GM23248 (cell line): ENCODE measurements at regions not wholly inside any gene's neighbourhood (a gene's known extent, or its start where the extent isn't known, plus 50 kb on each side); places are given as distances from the start of the nearest gene placed in this dataset.
A peak's percentile ranks its signal among the peaks of the same experiment; 100 is the strongest.

Experiments used
- DNase-seq: peaks from one replicate; pipeline ENCODE4 v3.0.0-alpha.2; 2015
- H2AFZ ChIP-seq: fragments of 200-600 bp; sonication (generic); 2 replicates; pipeline ENCODE4 v1.6.1; 2016; ENCODE audit warnings: antibody characterized with exemption
- H3F3A ChIP-seq: fragments of 200-600 bp; sonication (generic); 2 replicates; pipeline ENCODE4 v1.6.1; 2016; ENCODE audit warnings: mild to moderate bottlenecking, antibody characterized with exemption, mixed run types; ENCODE audit not compliant: insufficient read depth
- H3K27ac ChIP-seq: fragments of 200-600 bp; sonication (generic); 2 replicates; pipeline ENCODE4 v1.5.1; 2016; ENCODE audit warnings: mild to moderate bottlenecking
- H3K27me3 ChIP-seq: fragments of 200-600 bp; sonication (generic); replicated peaks from 2 replicates; pipeline ENCODE4 v1.6.1; 2016; ENCODE audit warnings: mild to moderate bottlenecking; ENCODE audit not compliant: insufficient read depth
- H3K36me3 ChIP-seq: fragments of 200-600 bp; sonication (generic); 2 replicates; pipeline ENCODE4 v1.6.1; 2016; ENCODE audit warnings: low read depth, mild to moderate bottlenecking
- H3K4me1 ChIP-seq: fragments of 200-600 bp; sonication (generic); 2 replicates; pipeline ENCODE4 v1.6.1; 2016; ENCODE audit warnings: mild to moderate bottlenecking; ENCODE audit not compliant: insufficient read depth
- H3K4me2 ChIP-seq: fragments of 200-600 bp; sonication (generic); one replicate; pipeline ENCODE4 v1.6.1; 2016; ENCODE audit warnings: mild to moderate bottlenecking; ENCODE audit not compliant: unreplicated experiment
- H3K4me3 ChIP-seq: fragments of 200-600 bp; sonication (generic); 2 replicates; pipeline ENCODE4 v1.5.1; 2016; ENCODE audit warnings: mild to moderate bottlenecking
- H3K79me2 ChIP-seq: fragments of 200-600 bp; sonication (generic); 2 replicates; pipeline ENCODE4 v1.6.1; 2016; ENCODE audit warnings: mild to moderate bottlenecking; ENCODE audit not compliant: insufficient read depth
- H3K9ac ChIP-seq: fragments of 200-600 bp; sonication (generic); 2 replicates; pipeline ENCODE4 v1.6.1; 2016; ENCODE audit warnings: mild to moderate bottlenecking
- H3K9me2 ChIP-seq: fragments of 200-600 bp; sonication (generic); 2 replicates; pipeline ENCODE4 v1.6.1; 2016; ENCODE audit warnings: mixed run types, mild to moderate bottlenecking, moderate library complexity; ENCODE audit not compliant: insufficient read depth
- H3K9me3 ChIP-seq: fragments of 200-600 bp; sonication (generic); one replicate; pipeline ENCODE4 v1.6.1; 2017; ENCODE audit warnings: low read depth
- H4K20me1 ChIP-seq: fragments of 200-600 bp; sonication (generic); 2 replicates; pipeline ENCODE4 v1.6.0; 2016; ENCODE audit not compliant: insufficient read depth
- EZH2 ChIP-seq: fragments of 200-600 bp; sonication (generic); IDR thresholded peaks from 2 replicates; pipeline ENCODE4 v1.6.1; 2018; ENCODE audit warnings: antibody characterized with exemption, mild to moderate bottlenecking; ENCODE audit not compliant: insufficient read depth, poor library complexity, severe bottlenecking
- EZH2phosphoT487 ChIP-seq: fragments of 200-600 bp; sonication (generic); IDR thresholded peaks from 2 replicates; pipeline ENCODE4 v1.6.1; 2018; ENCODE audit warnings: antibody characterized with exemption, moderate library complexity, mild to moderate bottlenecking, low read depth; ENCODE audit not compliant: insufficient read depth
- WGBS, 2 experiments: methylation state at CpG; one replicate each; pipeline ENCODE4 v1.1.6; 2015 to 2017; ENCODE audit warnings: low lambda C conversion rate in 2 of 2, low coverage in 1 of 2; ENCODE audit errors: missing lambda C conversion rate in 2 of 2; 5-methylcytosine and 5-hydroxymethylcytosine counted together
- in situ Hi-C: fragments of 300-500 bp; cut with MboI; formaldehyde crosslinking; loops from 2 replicates; pipeline ENCODE4 v1.15.0; 2020

- Histone ChIP-seq H2AFZ (0 out of 2 replicates have a peak overlapping the region, but pooled peaks have one; percentile 19), H3K36me3 (no peaks in the 10 kb centered on the region), H3K27me3 (no peaks in the 10 kb centered on the region), H3K4me2 (no peak overlapping the region), H3K4me3 (no peak overlapping the region), H3K9ac (no peak overlapping the region), H3F3A (no peaks in the 10 kb centered on the region), H3K79me2 (no peaks in the 10 kb centered on the region), H4K20me1 (no peaks in the 10 kb centered on the region), H3K9me3 (no peaks in the 10 kb centered on the region), H3K9me2 (no peaks in the 10 kb centered on the region), H3K27ac (no peak overlapping the region), H3K4me1 (peaks cover 15% of the 10 kb centered on the region; the same call in 1 of the 2 replicates)
- peak; percentile 36 for DNase-seq
- in situ Hi-C loops, result loop anchor here (10.0 kb wide), 1 partner anchor 425 kb away; no protein-coding TSS in a partner anchor
- no peak for TF ChIP-seq EZH2
- TF ChIP-seq EZH2phosphoT487, result no peak
- 58 to 63% methylated on average over 1 of the region's 1 CpG for WGBS, 2 experiments
Measured at GRCh38 chr7:85469446-85470010, 282.7 kb upstream of the SEMA3D start.

- peak; percentile 29 for DNase-seq
- H3K36me3 ChIP-seq, result no peaks in the 10 kb centered on the region
- H3K9ac ChIP-seq, result no peak overlapping the region
- 94 to 95% methylated on average over 1 of the region's 1 CpG for WGBS, 2 experiments
- no peaks in the 10 kb centered on the region for H3K27me3 ChIP-seq
- H3K27ac ChIP-seq, result no peak overlapping the region
- H3K9me2 ChIP-seq, result no peaks in the 10 kb centered on the region
- no peak for TF ChIP-seq EZH2phosphoT487
- no peak for TF ChIP-seq EZH2
- no peak overlapping the region for H3K4me3 ChIP-seq
- no peaks in the 10 kb centered on the region for H4K20me1 ChIP-seq
- no peaks in the 10 kb centered on the region for H3F3A ChIP-seq
- H3K9me3 ChIP-seq, result no peaks in the 10 kb centered on the region
- H2AFZ ChIP-seq, result peak overlapping the region; percentile 54
- H3K4me1 ChIP-seq, result 0 out of 2 replicates have a peak, but pooled peaks cover under 1% of the 10 kb centered on the region
- H3K4me2 ChIP-seq, result no peak overlapping the region
- H3K79me2 ChIP-seq, result no peaks in the 10 kb centered on the region
- in situ Hi-C loops, result loop anchor here (10.0 kb wide), 1 partner anchor 419 kb away; no protein-coding TSS in a partner anchor
Measured at GRCh38 chr7:85464042-85464651, 277.3 kb upstream of the SEMA3D start.

GRCh38 chr7:85462671-85463070 is 275.8 kb upstream of the SEMA3D start:
- Histone ChIP-seq H4K20me1 (no peaks in the 10 kb centered on the region), H3K27ac (no peak overlapping the region), H3K36me3 (no peaks in the 10 kb centered on the region), H3K79me2 (no peaks in the 10 kb centered on the region), H3K9me3 (no peaks in the 10 kb centered on the region), H3F3A (no peaks in the 10 kb centered on the region), H3K4me3 (no peak overlapping the region), H3K4me2 (no peak overlapping the region), H3K9ac (no peak overlapping the region), H3K4me1 (no peaks in the 10 kb centered on the region), H3K9me2 (no peaks in the 10 kb centered on the region), H2AFZ (peak overlapping the region; percentile 49), H3K27me3 (no peaks in the 10 kb centered on the region)
- in situ Hi-C loops, result loop anchor here (10.0 kb wide), 1 partner anchor 418 kb away; no protein-coding TSS in a partner anchor
- no peak for TF ChIP-seq EZH2
- TF ChIP-seq EZH2phosphoT487, result no peak
- DNase-seq, result no peak
- 47 to 53% methylated on average over 6 of the region's 6 CpGs for WGBS, 2 experiments

- no peaks in the 10 kb centered on the region for H4K20me1 ChIP-seq
- no peaks in the 10 kb centered on the region for H3K36me3 ChIP-seq
- no peak overlapping the region for H3K27ac ChIP-seq
- in situ Hi-C loops, result no loop called here
- H3K9me3 ChIP-seq, result no peaks in the 10 kb centered on the region
- no peak overlapping the region for H2AFZ ChIP-seq
- 0 out of 2 replicates have a peak, but pooled peaks cover 6% of the 10 kb centered on the region for H3K4me1 ChIP-seq
- H3F3A ChIP-seq, result no peaks in the 10 kb centered on the region
- no peaks in the 10 kb centered on the region for H3K79me2 ChIP-seq
- H3K4me2 ChIP-seq, result no peak overlapping the region
- no peak overlapping the region for H3K9ac ChIP-seq
- no peaks in the 10 kb centered on the region for H3K27me3 ChIP-seq
- H3K9me2 ChIP-seq, result 0 out of 2 replicates have a peak, but pooled peaks cover 2% of the 10 kb centered on the region
- no peak overlapping the region for H3K4me3 ChIP-seq
- WGBS, 2 experiments, result 57 to 61% methylated on average over 4 of the region's 4 CpGs
- TF ChIP-seq EZH2 (no peak), EZH2phosphoT487 (no peak)
- no peak for DNase-seq
Measured at GRCh38 chr7:85457911-85458310, 271.1 kb upstream of the SEMA3D start.
